ENCODE measurements at regions not wholly inside any gene's neighbourhood (a gene's known extent, or its start where the extent isn't known, plus 50 kb on each side); places are given as distances from the start of the nearest gene placed in this dataset.

DNA sequence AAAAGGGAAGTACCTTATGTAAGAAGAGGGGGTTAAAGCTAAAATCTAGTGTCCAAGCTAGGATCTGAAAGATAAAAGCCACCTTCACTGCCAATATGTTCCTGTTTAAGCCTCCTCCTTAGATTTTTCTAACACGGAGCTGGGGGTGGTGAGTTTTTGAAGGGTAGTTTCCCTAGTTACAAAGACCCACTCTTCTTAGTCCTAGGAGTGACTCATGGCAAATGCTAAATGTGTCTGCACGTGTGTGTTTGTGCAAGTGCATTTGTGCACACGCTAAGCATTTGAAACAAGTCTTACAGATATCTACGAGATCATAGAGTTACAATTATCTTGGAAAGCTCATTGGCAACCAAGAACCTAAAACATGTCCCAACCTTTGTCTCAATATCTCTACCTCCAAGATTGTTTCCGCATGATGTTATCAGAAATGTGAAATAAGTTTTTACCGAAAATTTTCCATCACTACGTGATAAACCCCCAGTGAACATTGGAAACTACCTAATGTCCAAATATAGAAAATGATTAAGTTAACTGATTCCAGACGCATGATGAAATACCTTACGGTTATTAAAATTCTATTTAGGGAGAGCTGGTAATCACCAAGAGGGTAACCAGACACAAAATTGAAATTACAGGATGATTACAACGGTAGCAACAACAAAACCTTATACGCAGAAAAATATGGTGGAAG lies 78.0 kb upstream of the HRH2 start:
- H3K36me3 ChIP-seq (ENCODE audit: control insufficient read depth in 2 of 2, extremely low read depth in 1 of 2, insufficient read depth in 1 of 2, low read length in 1 of 2) = no peaks in the 10 kb centered on the region
- H3K4me1 ChIP-seq (ENCODE audit: control insufficient read depth in 1 of 2, extremely low read depth in 1 of 2, insufficient read depth in 2 of 2, low read length in 2 of 2) = peaks cover 2 to 5% of the 10 kb centered on the region in 2 experiments
- peaks cover 0 to 6% of the 10 kb centered on the region in 2 experiments for H3K27me3 ChIP-seq (replicated peaks in 1 of 2; ENCODE audit: control insufficient read depth in 2 of 2, extremely low read depth in 1 of 2, insufficient read depth in 2 of 2, low read length in 1 of 2)
- DNase-seq (no peak), ATAC-seq (replicated peaks in 1 of 4) (no peak)
- peaks cover 2 to 4% (median 3%) of the 10 kb centered on the region in 3 donors for H3K9me3 Mint-ChIP-seq
- POLR2A ChIA-PET = no interaction called here
- CTCF ChIA-PET = no interaction called here
- H3K27ac Mint-ChIP-seq = no peak overlapping the region
- H3K4me3 ChIP-seq (ENCODE audit: control insufficient read depth in 1 of 2, extremely low read depth in 1 of 2, low read length in 1 of 2) = no peak overlapping the region
- H3K4me3 Mint-ChIP-seq = no peak overlapping the region
- peaks cover 3% of the 10 kb centered on the region for H3K36me3 Mint-ChIP-seq
- H3K27me3 Mint-ChIP-seq = peaks cover 0 to 3% of the 10 kb centered on the region in 2 donors
- H3K9me3 ChIP-seq = no peaks in the 10 kb centered on the region
- no peak overlapping the region for H3K27ac ChIP-seq (ENCODE audit: low read length)
- H3K4me1 Mint-ChIP-seq = peaks cover 4 to 6% (median 6%) of the 10 kb centered on the region in 3 donors
- WGBS (ENCODE audit: insufficient coverage) = no CpG with 5 or more reads among the region's 11 CpGs

DNA sequence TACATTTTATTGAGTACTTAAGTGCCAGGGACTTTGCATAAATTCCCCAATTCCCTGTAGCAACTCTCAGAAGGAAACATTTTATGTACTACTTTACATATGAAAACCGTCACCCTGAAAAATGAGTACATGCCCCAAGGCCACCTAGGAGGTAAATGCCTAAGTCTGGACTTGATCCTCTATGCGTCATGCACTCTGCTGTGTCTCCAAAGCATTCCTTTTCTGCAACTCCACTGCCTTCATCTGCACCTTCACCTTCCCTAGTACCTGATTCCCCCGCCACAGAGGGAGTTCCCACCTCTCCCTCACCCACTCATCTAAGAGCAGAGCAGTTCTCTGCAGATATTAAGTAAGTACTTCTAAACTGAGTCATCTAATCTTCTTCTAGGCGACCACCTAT lies 75.2 kb upstream of the HRH2 start:
- no peak overlapping the region for H3K4me3 ChIP-seq (ENCODE audit: control insufficient read depth in 1 of 2, extremely low read depth in 1 of 2, low read length in 1 of 2)
- no peaks in the 10 kb centered on the region for H3K9me3 ChIP-seq
- ChIA-PET POLR2A (no interaction called here), CTCF (no interaction called here)
- no peaks in the 10 kb centered on the region for H3K27me3 Mint-ChIP-seq
- no peak overlapping the region for H3K27ac ChIP-seq (ENCODE audit: low read length)
- peaks cover 2 to 13% (median 8%) of the 10 kb centered on the region in 3 donors for H3K9me3 Mint-ChIP-seq
- H3K27ac Mint-ChIP-seq = no peak overlapping the region
- WGBS (ENCODE audit: insufficient coverage) = 71% methylated on average over 3 of the region's 4 CpGs
- H3K36me3 Mint-ChIP-seq = peaks cover 3% of the 10 kb centered on the region
- H3K4me1 ChIP-seq (ENCODE audit: control insufficient read depth in 1 of 2, extremely low read depth in 1 of 2, insufficient read depth in 2 of 2, low read length in 2 of 2) = no peaks in the 10 kb centered on the region
- no peak overlapping the region for H3K4me3 Mint-ChIP-seq
- H3K36me3 ChIP-seq (ENCODE audit: control insufficient read depth in 2 of 2, extremely low read depth in 1 of 2, insufficient read depth in 1 of 2, low read length in 1 of 2) = no peaks in the 10 kb centered on the region
- no peaks in the 10 kb centered on the region for H3K27me3 ChIP-seq (replicated peaks in 1 of 2; ENCODE audit: control insufficient read depth in 2 of 2, extremely low read depth in 1 of 2, insufficient read depth in 2 of 2, low read length in 1 of 2)
- no peak for DNase-seq
- no peak for ATAC-seq (replicated peaks in 1 of 4)
- H3K4me1 Mint-ChIP-seq = peaks cover 0 to 3% (median 0%) of the 10 kb centered on the region in 3 donors

DNA sequence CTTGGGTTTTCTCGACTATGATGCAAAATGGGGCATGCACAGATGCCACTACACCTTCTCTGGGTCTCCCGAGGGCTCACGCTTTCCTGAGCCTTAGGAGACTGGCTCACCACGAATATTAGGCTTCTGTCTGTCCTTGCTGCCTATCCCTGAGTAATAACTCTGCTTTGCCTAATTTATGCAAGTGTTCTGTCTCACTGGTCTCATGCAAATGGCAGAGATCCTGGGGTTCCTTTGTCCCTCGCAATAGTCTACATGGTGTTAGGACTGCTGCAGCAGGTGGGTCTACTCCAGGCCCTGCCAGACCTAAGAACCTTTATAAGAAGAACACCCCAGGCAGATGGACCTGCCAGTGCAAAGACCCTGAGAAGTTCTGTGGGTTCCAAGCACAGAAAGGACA lies 72.3 kb upstream of the HRH2 start:
- no peaks in the 10 kb centered on the region for H3K4me1 ChIP-seq (ENCODE audit: control insufficient read depth in 1 of 2, extremely low read depth in 1 of 2, insufficient read depth in 2 of 2, low read length in 2 of 2)
- no peaks in the 10 kb centered on the region for H3K27me3 ChIP-seq (replicated peaks in 1 of 2; ENCODE audit: control insufficient read depth in 2 of 2, extremely low read depth in 1 of 2, insufficient read depth in 2 of 2, low read length in 1 of 2)
- Mint-ChIP-seq H3K36me3 (peaks cover 3% of the 10 kb centered on the region), H3K4me3 (no peak overlapping the region), H3K4me1 (peaks cover 0 to 4% (median 2%) of the 10 kb centered on the region in 3 donors), H3K9me3 (peaks cover 2 to 13% (median 8%) of the 10 kb centered on the region in 3 donors), H3K27ac (no peak overlapping the region), H3K27me3 (no peaks in the 10 kb centered on the region)
- WGBS (ENCODE audit: insufficient coverage) = 68% methylated on average over 4 of the region's 5 CpGs
- POLR2A ChIA-PET = no interaction called here
- no peak for DNase-seq
- H3K36me3 ChIP-seq (ENCODE audit: control insufficient read depth in 2 of 2, extremely low read depth in 1 of 2, insufficient read depth in 1 of 2, low read length in 1 of 2) = no peaks in the 10 kb centered on the region
- no peaks in the 10 kb centered on the region for H3K9me3 ChIP-seq
- H3K4me3 ChIP-seq (ENCODE audit: control insufficient read depth in 1 of 2, extremely low read depth in 1 of 2, low read length in 1 of 2) = no peak overlapping the region
- CTCF ChIA-PET = no interaction called here
- no peak overlapping the region for H3K27ac ChIP-seq (ENCODE audit: low read length)
- no peak for ATAC-seq (replicated peaks in 1 of 4)

DNA sequence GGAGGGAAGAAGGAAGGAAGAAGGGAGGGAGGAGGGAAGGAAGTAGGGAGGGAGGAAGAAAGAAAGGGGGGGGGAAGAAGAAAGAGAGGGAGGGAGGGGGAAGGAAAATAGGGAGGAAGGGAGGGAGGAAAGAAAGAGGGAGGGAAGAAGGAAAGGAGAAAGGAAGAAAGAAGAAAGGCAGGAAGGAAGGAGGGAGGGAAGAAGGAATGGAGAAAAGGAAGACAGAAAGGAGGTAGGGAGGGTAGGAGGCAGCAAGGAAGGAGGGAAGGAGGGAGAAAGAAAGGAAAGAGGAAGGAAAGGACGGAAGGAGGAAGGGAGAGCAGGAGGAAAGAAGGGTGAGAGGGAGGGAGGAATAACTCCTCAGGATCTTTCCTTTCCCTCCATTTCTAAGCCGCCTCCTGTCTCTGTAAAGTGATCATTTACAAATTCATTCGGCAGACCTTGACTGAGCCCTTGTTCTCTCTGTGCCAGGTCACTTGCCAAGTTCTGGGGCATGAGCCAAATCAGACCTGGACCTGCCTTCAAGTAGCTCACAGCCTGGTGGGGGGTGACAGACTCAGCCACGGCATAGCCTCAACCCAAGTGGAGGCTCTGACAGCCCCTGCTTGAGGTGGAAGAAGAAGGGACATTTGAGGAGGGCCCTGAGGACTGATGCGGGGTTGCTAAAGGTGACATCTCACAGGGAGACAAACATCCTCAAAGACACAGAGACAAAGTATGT lies 69.0 kb upstream of the HRH2 start:
- Histone ChIP-seq H3K9me3 (no peaks in the 10 kb centered on the region), H3K27ac (ENCODE audit: low read length) (no peak overlapping the region), H3K27me3 (replicated peaks in 1 of 2; ENCODE audit: control insufficient read depth in 2 of 2, extremely low read depth in 1 of 2, insufficient read depth in 2 of 2, low read length in 1 of 2) (no peaks in the 10 kb centered on the region), H3K36me3 (ENCODE audit: control insufficient read depth in 2 of 2, extremely low read depth in 1 of 2, insufficient read depth in 1 of 2, low read length in 1 of 2) (no peaks in the 10 kb centered on the region), H3K4me1 (ENCODE audit: control insufficient read depth in 1 of 2, extremely low read depth in 1 of 2, insufficient read depth in 2 of 2, low read length in 2 of 2) (no peaks in the 10 kb centered on the region), H3K4me3 (ENCODE audit: control insufficient read depth in 1 of 2, extremely low read depth in 1 of 2, low read length in 1 of 2) (no peak overlapping the region)
- DNase-seq (no peak), ATAC-seq (replicated peaks in 1 of 4) (no peak)
- H3K36me3 Mint-ChIP-seq = no peaks in the 10 kb centered on the region
- peaks cover 0 to 10% (median 4%) of the 10 kb centered on the region in 3 donors for H3K9me3 Mint-ChIP-seq
- H3K4me3 Mint-ChIP-seq = no peak overlapping the region
- no peaks in the 10 kb centered on the region for H3K27me3 Mint-ChIP-seq
- WGBS (ENCODE audit: insufficient coverage) = 100% methylated on average over 1 of the region's 5 CpGs
- POLR2A ChIA-PET = no interaction called here
- H3K27ac Mint-ChIP-seq = no peak overlapping the region
- CTCF ChIA-PET = no interaction called here
- H3K4me1 Mint-ChIP-seq = peaks cover 0 to 7% (median 3%) of the 10 kb centered on the region in 3 donors

DNA sequence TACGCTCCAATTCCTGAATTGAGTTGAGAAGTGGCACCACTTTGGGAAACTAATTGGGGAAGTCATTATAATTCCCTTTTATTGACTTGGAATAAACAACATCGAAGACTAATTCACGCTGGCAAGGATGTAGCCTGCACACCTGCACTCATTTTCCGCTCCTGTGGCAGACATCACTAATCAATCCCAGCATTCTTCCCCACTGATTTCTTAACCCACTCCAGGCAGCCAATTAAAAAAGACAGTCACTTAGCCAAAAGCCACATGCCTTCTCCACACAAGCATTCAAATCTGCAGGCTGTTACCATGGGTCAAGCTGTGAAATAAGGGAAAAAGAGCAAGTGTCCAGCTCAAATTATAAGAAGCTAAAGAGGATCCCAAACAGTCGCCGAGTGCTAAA lies 68.2 kb upstream of the HRH2 start:
- H3K4me1 ChIP-seq (ENCODE audit: control insufficient read depth in 1 of 2, extremely low read depth in 1 of 2, insufficient read depth in 2 of 2, low read length in 2 of 2) = no peaks in the 10 kb centered on the region
- ATAC-seq (replicated peaks in 1 of 4) (no peak), DNase-seq (no peak)
- no peaks in the 10 kb centered on the region for H3K36me3 ChIP-seq (ENCODE audit: control insufficient read depth in 2 of 2, extremely low read depth in 1 of 2, insufficient read depth in 1 of 2, low read length in 1 of 2)
- H3K27ac ChIP-seq (ENCODE audit: low read length) = no peak overlapping the region
- Mint-ChIP-seq H3K36me3 (no peaks in the 10 kb centered on the region), H3K27ac (no peak overlapping the region), H3K27me3 (peaks cover 0 to 1% of the 10 kb centered on the region in 2 donors), H3K4me3 (no peak overlapping the region), H3K9me3 (peaks cover 0 to 16% (median 11%) of the 10 kb centered on the region in 3 donors), H3K4me1 (peaks cover 0 to 7% (median 3%) of the 10 kb centered on the region in 3 donors)
- ChIA-PET POLR2A (no interaction called here), CTCF (no interaction called here)
- H3K27me3 ChIP-seq (replicated peaks in 1 of 2; ENCODE audit: control insufficient read depth in 2 of 2, extremely low read depth in 1 of 2, insufficient read depth in 2 of 2, low read length in 1 of 2) = no peaks in the 10 kb centered on the region
- no peaks in the 10 kb centered on the region for H3K9me3 ChIP-seq
- WGBS (ENCODE audit: insufficient coverage) = 100% methylated on average over 1 of the region's 6 CpGs
- H3K4me3 ChIP-seq (ENCODE audit: control insufficient read depth in 1 of 2, extremely low read depth in 1 of 2, low read length in 1 of 2) = no peak overlapping the region

GRCh38 chr5:175590471-175590881 lies 67.4 kb upstream of the HRH2 start:
- 100% methylated on average over 1 of the region's 3 CpGs for WGBS (ENCODE audit: insufficient coverage)
- DNase-seq = no peak
- Mint-ChIP-seq H3K36me3 (no peaks in the 10 kb centered on the region), H3K27me3 (peaks cover 0 to 3% of the 10 kb centered on the region in 2 donors), H3K4me3 (no peak overlapping the region), H3K4me1 (peaks cover 0 to 7% (median 3%) of the 10 kb centered on the region in 3 donors), H3K9me3 (peaks cover 0 to 16% (median 11%) of the 10 kb centered on the region in 3 donors), H3K27ac (no peak overlapping the region)
- H3K9me3 ChIP-seq = no peaks in the 10 kb centered on the region
- H3K27me3 ChIP-seq (replicated peaks in 1 of 2; ENCODE audit: control insufficient read depth in 2 of 2, extremely low read depth in 1 of 2, insufficient read depth in 2 of 2, low read length in 1 of 2) = no peaks in the 10 kb centered on the region
- no peak for ATAC-seq (replicated peaks in 1 of 4)
- POLR2A ChIA-PET = no interaction called here
- CTCF ChIA-PET = no interaction called here
- H3K27ac ChIP-seq (ENCODE audit: low read length) = no peak overlapping the region
- H3K4me3 ChIP-seq (ENCODE audit: control insufficient read depth in 1 of 2, extremely low read depth in 1 of 2, low read length in 1 of 2) = no peak overlapping the region
- H3K36me3 ChIP-seq (ENCODE audit: control insufficient read depth in 2 of 2, extremely low read depth in 1 of 2, insufficient read depth in 1 of 2, low read length in 1 of 2) = no peaks in the 10 kb centered on the region
- no peaks in the 10 kb centered on the region for H3K4me1 ChIP-seq (ENCODE audit: control insufficient read depth in 1 of 2, extremely low read depth in 1 of 2, insufficient read depth in 2 of 2, low read length in 2 of 2)

Measured in T-cell (primary cell).